GM12878 (cell line): ENCODE measurements at regions not wholly inside any gene's neighbourhood (a gene's known extent, or its start where the extent isn't known, plus 50 kb on each side); places are given as distances from the start of the nearest gene placed in this dataset.

Experiments used
- ATAC-seq: fragments of 200-7000 bp; cut with Tn5 transposase; 3 replicates; pipeline ENCODE4 v1.9.1; 2020; ENCODE audit warnings: mild to moderate bottlenecking, moderate library complexity
- BruUV-seq: library from RNA; stranded (reverse); fragments of 400-500 nt; replicated peaks from 2 replicates; lab custom pipeline; 2021; lab: Mats Ljungman, UMichigan
- CTCF ChIA-PET: fragments of 300-600 bp; sonication (Branson Sonifier 250); formaldehyde crosslinking; extraction: SDS; loops from one replicate; lab custom pipeline; 2021; ENCODE audit warnings: inconsistent platforms; lab: Yijun Ruan, JAX
- POLR2A ChIA-PET: fragments of 350-600 bp; formaldehyde crosslinking; extraction: SDS; loops from one replicate; lab custom pipeline; 2021; ENCODE audit warnings: inconsistent platforms; lab: Charles Lee
- RAD21 ChIA-PET: fragments of 300-600 bp; sonication (Branson Sonifier 250); formaldehyde crosslinking; loops from one replicate; lab custom pipeline; 2023; ENCODE audit warnings: antibody characterized with exemption; ENCODE audit not compliant: unreplicated experiment; lab: Charles Lee
- SMC1A ChIA-PET: fragments of 300-600 bp; sonication (Branson Sonifier 250); formaldehyde crosslinking; loops from one replicate; lab custom pipeline; 2023; ENCODE audit not compliant: unreplicated experiment, uncharacterized antibody; lab: Charles Lee
- DNase-seq: peaks from one replicate; pipeline ENCODE4 v3.0.0-alpha.2; 2011; ENCODE audit warnings: low read depth, low spot score
- FAIRE-seq: peaks from 3 replicates; lab custom pipeline; 2011; peaks lifted over from hg19 to GRCh38; lab: Jason Lieb, UNC
- H2AFZ ChIP-seq: 2 replicates; pipeline ENCODE4 v1.6.0; 2011; ENCODE audit warnings: low read depth, low read length, control low read depth; ENCODE audit not compliant: control insufficient read depth
- H3K27ac ChIP-seq: 2 replicates; pipeline ENCODE4 v1.5.1; 2011; ENCODE audit warnings: control low read depth; ENCODE audit not compliant: control insufficient read depth, insufficient read depth
- H3K27me3 ChIP-seq, 2 experiments: replicated peaks in 1 of 2; 2 replicates each; pipeline versions ENCODE4 v1.6.0 to v1.6.1; 2011; ENCODE audit warnings: low read length in 1 of 2; ENCODE audit not compliant: control insufficient read depth in 2 of 2, insufficient read depth in 2 of 2
- H3K36me3 ChIP-seq, 2 experiments: 2 replicates each; pipeline ENCODE4 v1.5.1; 2011; ENCODE audit warnings: low read length in 1 of 2; ENCODE audit not compliant: control insufficient read depth in 2 of 2, insufficient read depth in 2 of 2
- H3K4me1 ChIP-seq: 2 replicates; pipeline ENCODE4 v1.6.1; 2011; ENCODE audit warnings: mild to moderate bottlenecking, low read length, moderate library complexity, mixed read lengths; ENCODE audit not compliant: control insufficient read depth, insufficient read depth
- H3K4me2 ChIP-seq: 2 replicates; pipeline ENCODE4 v1.6.0; 2011; ENCODE audit warnings: control low read depth; ENCODE audit not compliant: control insufficient read depth, insufficient read depth
- H3K4me3 ChIP-seq: fragments of 200-600 bp; sonication (generic); 2 replicates; pipeline ENCODE4 v1.5.1; 2016
- H3K79me2 ChIP-seq: 2 replicates; pipeline ENCODE4 v1.6.0; 2011; ENCODE audit warnings: low read length; ENCODE audit not compliant: control insufficient read depth, insufficient read depth
- H3K9ac ChIP-seq: 2 replicates; pipeline ENCODE4 v1.8.0; 2011; ENCODE audit warnings: low read length, control low read depth, mixed read lengths; ENCODE audit not compliant: control insufficient read depth, insufficient read depth
- H3K9me3 ChIP-seq: replicated peaks from 3 replicates; pipeline ENCODE4 v1.5.1; 2011; ENCODE audit warnings: mild to moderate bottlenecking, low read length; ENCODE audit not compliant: control insufficient read depth, insufficient read depth
- H4K20me1 ChIP-seq: 2 replicates; pipeline ENCODE4 v1.6.0; 2011; ENCODE audit not compliant: control insufficient read depth, insufficient read depth
- BCL3 ChIP-seq: IDR thresholded peaks from 2 replicates; pipeline ENCODE4 v1.6.1; 2011; ENCODE audit warnings: borderline replicate concordance, low read depth, mild to moderate bottlenecking, moderate library complexity, low read length; ENCODE audit not compliant: insufficient read depth, poor library complexity, severe bottlenecking
- CUX1 ChIP-seq: IDR thresholded peaks from 2 replicates; pipeline ENCODE4 v1.6.1; 2012; ENCODE audit warnings: improper control_type of control experiment, low read depth, low read length; ENCODE audit not compliant: insufficient replicate concordance
- HDAC2 ChIP-seq: fragments of 200-600 bp; sonication (generic); IDR thresholded peaks from 2 replicates; pipeline ENCODE4 v1.6.1; 2017
- HDAC6 ChIP-seq: fragments of 200-600 bp; sonication (generic); IDR thresholded peaks from one replicate; pipeline ENCODE4 v1.8.0; 2017; ENCODE audit warnings: antibody characterized with exemption; ENCODE audit not compliant: unreplicated experiment
- IRF4 ChIP-seq: IDR thresholded peaks from 2 replicates; pipeline ENCODE4 v1.6.1; 2011; ENCODE audit warnings: low read depth, low read length
- NFYA ChIP-seq: IDR thresholded peaks from 2 replicates; pipeline ENCODE4 v1.6.1; 2011; ENCODE audit warnings: low read depth, mild to moderate bottlenecking, low read length, improper control_type of control experiment, borderline replicate concordance
- PRDM15 ChIP-seq: fragments of 450-650 bp; formaldehyde crosslinking; IDR thresholded peaks from 2 replicates; pipeline ENCODE4 v1.4.0; 2020; ENCODE audit warnings: mild to moderate bottlenecking, moderate library complexity
- RAD51 ChIP-seq: fragments of 450-650 bp; IDR thresholded peaks from 2 replicates; pipeline ENCODE4 v1.6.1; 2016; ENCODE audit warnings: moderate library complexity, mild to moderate bottlenecking, inconsistent platforms
- RB1 ChIP-seq: fragments of 450-650 bp; formaldehyde crosslinking; IDR thresholded peaks from 2 replicates; pipeline ENCODE4 v1.6.1; 2017; ENCODE audit warnings: mild to moderate bottlenecking, borderline replicate concordance
- SPI1 ChIP-seq: IDR thresholded peaks from 2 replicates; pipeline ENCODE4 v1.6.1; 2011; ENCODE audit warnings: low read depth, mild to moderate bottlenecking, low read length, moderate library complexity, borderline replicate concordance; ENCODE audit not compliant: insufficient read depth
- WGBS: methylation state at CpG from one replicate; pipeline ENCODE4 v1.1.6; 2016; ENCODE audit warnings: low lambda C conversion rate; ENCODE audit not compliant: insufficient replicate concordance, insufficient coverage; ENCODE audit errors: missing lambda C conversion rate; 5-methylcytosine and 5-hydroxymethylcytosine counted together
- in situ Hi-C: fragments of 300-500 bp; cut with MboI; formaldehyde crosslinking; loops from 9 replicates; pipeline ENCODE4 v1.14.3; 2018; ENCODE audit warnings: mixed read lengths
- intact Hi-C: fragments of 100-400 bp; cut with micrococcal nuclease; formaldehyde crosslinking; loops from one replicate; pipeline ENCODE4 v1.14.2; 2022; ENCODE audit not compliant: unreplicated experiment
- TF ChIP-seq, protein P1 (sequence below): fragments of 450-650 bp; formaldehyde crosslinking; IDR thresholded peaks from 2 replicates; pipeline ENCODE4 v1.5.0; 2022; ENCODE audit warnings: mild to moderate bottlenecking, missing genetic modification characterization

GRCh38 chr5:100252037-100252436 lies 283.1 kb upstream of the FAM174A start:
- FAIRE-seq (no peak), ATAC-seq (no peak)
- CTCF ChIA-PET, result no interaction called here

More at GRCh38 chr5:100252037-100252436, 283.1 kb upstream of the FAM174A start:
- H3K27ac ChIP-seq, result no peak overlapping the region
- POLR2A ChIA-PET, result no interaction called here
- in situ Hi-C loops, result no loop called here
- TF ChIP-seq PRDM15 (CRISPR knock-in tag) (no peak), HDAC2 (no peak), BCL3 (no peak), CUX1 (no peak), SPI1 (no peak), HDAC6 (no peak), IRF4 (no peak), NFYA (no peak), RB1 (no peak), RAD51 (no peak)
- TF ChIP-seq, protein P1, sequence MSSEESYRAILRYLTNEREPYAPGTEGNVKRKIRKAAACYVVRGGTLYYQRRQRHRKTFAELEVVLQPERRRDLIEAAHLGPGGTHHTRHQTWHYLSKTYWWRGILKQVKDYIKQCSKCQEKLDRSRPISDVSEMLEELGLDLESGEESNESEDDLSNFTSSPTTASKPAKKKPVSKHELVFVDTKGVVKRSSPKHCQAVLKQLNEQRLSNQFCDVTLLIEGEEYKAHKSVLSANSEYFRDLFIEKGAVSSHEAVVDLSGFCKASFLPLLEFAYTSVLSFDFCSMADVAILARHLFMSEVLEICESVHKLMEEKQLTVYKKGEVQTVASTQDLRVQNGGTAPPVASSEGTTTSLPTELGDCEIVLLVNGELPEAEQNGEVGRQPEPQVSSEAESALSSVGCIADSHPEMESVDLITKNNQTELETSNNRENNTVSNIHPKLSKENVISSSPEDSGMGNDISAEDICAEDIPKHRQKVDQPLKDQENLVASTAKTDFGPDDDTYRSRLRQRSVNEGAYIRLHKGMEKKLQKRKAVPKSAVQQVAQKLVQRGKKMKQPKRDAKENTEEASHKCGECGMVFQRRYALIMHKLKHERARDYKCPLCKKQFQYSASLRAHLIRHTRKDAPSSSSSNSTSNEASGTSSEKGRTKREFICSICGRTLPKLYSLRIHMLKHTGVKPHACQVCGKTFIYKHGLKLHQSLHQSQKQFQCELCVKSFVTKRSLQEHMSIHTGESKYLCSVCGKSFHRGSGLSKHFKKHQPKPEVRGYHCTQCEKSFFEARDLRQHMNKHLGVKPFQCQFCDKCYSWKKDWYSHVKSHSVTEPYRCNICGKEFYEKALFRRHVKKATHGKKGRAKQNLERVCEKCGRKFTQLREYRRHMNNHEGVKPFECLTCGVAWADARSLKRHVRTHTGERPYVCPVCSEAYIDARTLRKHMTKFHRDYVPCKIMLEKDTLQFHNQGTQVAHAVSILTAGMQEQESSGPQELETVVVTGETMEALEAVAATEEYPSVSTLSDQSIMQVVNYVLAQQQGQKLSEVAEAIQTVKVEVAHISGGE (CRISPR knock-in tag), result no peak
- TF ChIP-seq, all 136 proteins: peak for 0
- Histone ChIP-seq H3K36me3 (no peaks in the 10 kb centered on the region), H4K20me1 (no peaks in the 10 kb centered on the region), H3K4me1 (no peaks in the 10 kb centered on the region), H3K27me3 (no peaks in the 10 kb centered on the region), H3K4me2 (no peak overlapping the region), H3K9ac (no peak overlapping the region), H2AFZ (no peak overlapping the region), H3K79me2 (no peaks in the 10 kb centered on the region), H3K9me3 (no peaks in the 10 kb centered on the region), H3K4me3 (no peak overlapping the region)
- intact Hi-C loops, result no loop called here
- WGBS, result 28% methylated on average over 3 of the region's 3 CpGs
- RAD21 ChIA-PET, result no interaction called here
- SMC1A ChIA-PET, result no interaction called here
- DNase-seq, result no peak
- no TSS peak for BruUV-seq
